ENCODE measurements at regions not wholly inside any gene's neighbourhood (a gene's known extent, or its start where the extent isn't known, plus 50 kb on each side); places are given as distances from the start of the nearest gene placed in this dataset.

DNA sequence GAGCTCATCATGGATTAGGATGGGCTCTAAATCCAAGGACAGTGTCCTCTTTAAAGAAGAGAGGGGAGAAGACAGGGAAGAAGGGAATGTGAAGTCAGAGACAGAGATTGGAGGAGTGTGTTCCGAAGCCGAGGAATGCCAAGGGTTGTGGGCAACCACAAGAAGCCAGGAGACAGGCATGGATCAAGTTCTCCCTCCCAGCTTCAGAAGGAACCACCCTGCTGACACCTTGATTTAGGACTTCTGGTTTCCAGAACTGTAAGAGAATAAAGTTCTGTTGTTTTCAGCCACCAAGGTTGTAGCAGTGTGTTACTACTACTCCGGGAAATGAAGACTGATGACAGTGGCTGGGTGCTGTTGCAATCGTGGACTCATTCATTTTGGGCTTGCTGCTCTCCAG is 120.1 kb downstream of the RPS12 start:
- Histone ChIP-seq H3K36me3 (ENCODE audit: control insufficient read depth in 2 of 2, extremely low read depth in 1 of 2, insufficient read depth in 2 of 2, low read length in 2 of 2) (no peaks in the 10 kb centered on the region), H3K9ac (replicated peaks; ENCODE audit: extremely low read depth, insufficient read depth, low read length) (no peak overlapping the region), H3K27me3 (ENCODE audit: control insufficient read depth in 2 of 2, insufficient read depth in 2 of 2, low read length in 2 of 2) (no peaks in the 10 kb centered on the region), H3K9me1 (replicated peaks; ENCODE audit: control insufficient read depth, extremely low read depth, insufficient read depth, low read length) (no peaks in the 10 kb centered on the region), H3K9me3 (replicated peaks; ENCODE audit: control insufficient read depth, insufficient read depth, low read length) (no peaks in the 10 kb centered on the region), H3K4me3 (replicated peaks in 1 of 3; ENCODE audit: insufficient read depth in 1 of 3, low read depth in 1 of 3, low read length in 3 of 3) (no peak overlapping the region), H3K4me1 (ENCODE audit: control insufficient read depth, extremely low read depth, insufficient read depth, low read length) (no peaks in the 10 kb centered on the region), H3K27ac (ENCODE audit: insufficient read depth, low read depth, low read length) (no peak overlapping the region), H4K20me1 (replicated peaks; ENCODE audit: control insufficient read depth, extremely low read depth, insufficient read depth, low read length) (no peaks in the 10 kb centered on the region), H3K4me2 (ENCODE audit: insufficient read depth, low read length) (no peak overlapping the region), H3K79me2 (ENCODE audit: control insufficient read depth, insufficient read depth, low read length) (no peaks in the 10 kb centered on the region), H2AFZ (ENCODE audit: low read depth, low read length) (no peak overlapping the region)
- TF ChIP-seq GATA2 (IDR thresholded peaks at IDR 0.05; ENCODE audit: insufficient read depth, insufficient read length, low read depth, low read length) (no peak), MAX (IDR thresholded peaks at IDR 0.05; ENCODE audit: insufficient read depth, insufficient read length) (no peak), JUN (IDR thresholded peaks at IDR 0.05; ENCODE audit: borderline replicate concordance, insufficient read depth, insufficient read length, low read depth) (no peak), FOS (IDR thresholded peaks at IDR 0.05; ENCODE audit: borderline replicate concordance, insufficient read depth, low read length) (no peak)
- DNase-seq (ENCODE audit: low read depth, low spot score) (no peak), FAIRE-seq (no peak)
- BruUV-seq (replicated peaks), result no TSS peak
- intact Hi-C loops (cut with micrococcal nuclease), result no loop called here
- POLR2A ChIA-PET, result no interaction called here
- dilution Hi-C loops (cut with MboI; ENCODE audit: extremely low pct_ligation_motif_present, low sequenced_read_pairs), result no loop called here
- CTCF ChIA-PET, result interaction anchor here (1.2 to 1.6 kb wide), 2 partner anchors 9 to 10 kb away, joined by 3 to 4 read pairs; no protein-coding TSS in a partner anchor

- FAIRE-seq (no peak), DNase-seq (ENCODE audit: low read depth, low spot score) (no peak)
- H3K4me1 ChIP-seq (ENCODE audit: control insufficient read depth, extremely low read depth, insufficient read depth, low read length), result no peaks in the 10 kb centered on the region
- no TSS peak for BruUV-seq (replicated peaks)
- no peak overlapping the region for H3K4me3 ChIP-seq (replicated peaks in 1 of 3; ENCODE audit: insufficient read depth in 1 of 3, low read depth in 1 of 3, low read length in 3 of 3)
- POLR2A ChIA-PET, result no interaction called here
- CTCF ChIA-PET, result no interaction called here
- intact Hi-C loops (cut with micrococcal nuclease) (no loop called here), dilution Hi-C loops (cut with MboI; ENCODE audit: extremely low pct_ligation_motif_present, low sequenced_read_pairs) (no loop called here)
- H3K79me2 ChIP-seq (ENCODE audit: control insufficient read depth, insufficient read depth, low read length), result no peaks in the 10 kb centered on the region
- no peak overlapping the region for H3K4me2 ChIP-seq (ENCODE audit: insufficient read depth, low read length)
- H3K36me3 ChIP-seq (ENCODE audit: control insufficient read depth in 2 of 2, extremely low read depth in 1 of 2, insufficient read depth in 2 of 2, low read length in 2 of 2), result no peaks in the 10 kb centered on the region
- H4K20me1 ChIP-seq (replicated peaks; ENCODE audit: control insufficient read depth, extremely low read depth, insufficient read depth, low read length), result no peaks in the 10 kb centered on the region
- TF ChIP-seq MAX (IDR thresholded peaks at IDR 0.05; ENCODE audit: insufficient read depth, insufficient read length), result no peak
- no peak for TF ChIP-seq EZH2 (IDR thresholded peaks at IDR 0.05; ENCODE audit: borderline replicate concordance, low read depth, low read length, severe bottlenecking)
- no peak for TF ChIP-seq POLR2A (IDR thresholded peaks at IDR 0.05; ENCODE audit: low read depth, low read length)
- TF ChIP-seq, protein P1, sequence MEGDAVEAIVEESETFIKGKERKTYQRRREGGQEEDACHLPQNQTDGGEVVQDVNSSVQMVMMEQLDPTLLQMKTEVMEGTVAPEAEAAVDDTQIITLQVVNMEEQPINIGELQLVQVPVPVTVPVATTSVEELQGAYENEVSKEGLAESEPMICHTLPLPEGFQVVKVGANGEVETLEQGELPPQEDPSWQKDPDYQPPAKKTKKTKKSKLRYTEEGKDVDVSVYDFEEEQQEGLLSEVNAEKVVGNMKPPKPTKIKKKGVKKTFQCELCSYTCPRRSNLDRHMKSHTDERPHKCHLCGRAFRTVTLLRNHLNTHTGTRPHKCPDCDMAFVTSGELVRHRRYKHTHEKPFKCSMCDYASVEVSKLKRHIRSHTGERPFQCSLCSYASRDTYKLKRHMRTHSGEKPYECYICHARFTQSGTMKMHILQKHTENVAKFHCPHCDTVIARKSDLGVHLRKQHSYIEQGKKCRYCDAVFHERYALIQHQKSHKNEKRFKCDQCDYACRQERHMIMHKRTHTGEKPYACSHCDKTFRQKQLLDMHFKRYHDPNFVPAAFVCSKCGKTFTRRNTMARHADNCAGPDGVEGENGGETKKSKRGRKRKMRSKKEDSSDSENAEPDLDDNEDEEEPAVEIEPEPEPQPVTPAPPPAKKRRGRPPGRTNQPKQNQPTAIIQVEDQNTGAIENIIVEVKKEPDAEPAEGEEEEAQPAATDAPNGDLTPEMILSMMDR (IDR thresholded peaks at IDR 0.05; ENCODE audit: extremely low read depth in 1 of 2, insufficient read depth in 1 of 2, low read depth in 1 of 2, low read length in 2 of 2), result no peak
- no peak for TF ChIP-seq FOS (IDR thresholded peaks at IDR 0.05; ENCODE audit: borderline replicate concordance, insufficient read depth, low read length)
- no peak for TF ChIP-seq POLR2AphosphoS5 (IDR thresholded peaks at IDR 0.05; ENCODE audit: insufficient read depth, low read depth, low read length)
- no peak for TF ChIP-seq GATA2 (IDR thresholded peaks at IDR 0.05; ENCODE audit: insufficient read depth, insufficient read length, low read depth, low read length)
- no peak for TF ChIP-seq JUN (IDR thresholded peaks at IDR 0.05; ENCODE audit: borderline replicate concordance, insufficient read depth, insufficient read length, low read depth)
- no peak for TF ChIP-seq MYC (IDR thresholded peaks at IDR 0.05; ENCODE audit: low read depth, low read length)
- H2AFZ ChIP-seq (ENCODE audit: low read depth, low read length), result no peak overlapping the region
- no peaks in the 10 kb centered on the region for H3K27me3 ChIP-seq (ENCODE audit: control insufficient read depth in 2 of 2, insufficient read depth in 2 of 2, low read length in 2 of 2)
- H3K9ac ChIP-seq (replicated peaks; ENCODE audit: extremely low read depth, insufficient read depth, low read length), result no peak overlapping the region
- no peaks in the 10 kb centered on the region for H3K9me1 ChIP-seq (replicated peaks; ENCODE audit: control insufficient read depth, extremely low read depth, insufficient read depth, low read length)
- H3K9me3 ChIP-seq (replicated peaks; ENCODE audit: control insufficient read depth, insufficient read depth, low read length), result no peaks in the 10 kb centered on the region
- no peak overlapping the region for H3K27ac ChIP-seq (ENCODE audit: insufficient read depth, low read depth, low read length)
These were observed 122.3 kb downstream of the RPS12 start for GRCh38 chr6:132936646-132937045.

Measured in endothelial cell of umbilical vein (primary cell).